ENCODE measurements at regions not wholly inside any gene's neighbourhood (a gene's known extent, or its start where the extent isn't known, plus 50 kb on each side); places are given as distances from the start of the nearest gene placed in this dataset.

- DNase-seq (ENCODE audit: low read depth, low spot score), result no peak
- no peak overlapping the region for H3K27ac ChIP-seq
Observed at GRCh38 chr15:79190093-79190492, 92.4 kb upstream of the ANKRD34C start.

GRCh38 chr15:79186616-79187015 lies 95.9 kb upstream of the ANKRD34C start:
- DNase-seq (ENCODE audit: low read depth, low spot score), result no peak
- no peak overlapping the region for H3K27ac ChIP-seq

- DNase-seq (ENCODE audit: low read depth, low spot score), result no peak
- H3K27ac ChIP-seq, result no peak overlapping the region
Observed at GRCh38 chr15:79185199-79185598, 94.6 kb upstream of the RASGRF1 start.

- no peak overlapping the region for H3K27ac ChIP-seq
- DNase-seq (ENCODE audit: low read depth, low spot score), result no peak
Observed at GRCh38 chr15:79184465-79184892, 93.9 kb upstream of the RASGRF1 start.

GRCh38 chr15:79180318-79180717 lies 89.7 kb upstream of the RASGRF1 start:
- DNase-seq (ENCODE audit: low read depth, low spot score), result no peak
- H3K27ac ChIP-seq, result no peak overlapping the region

GRCh38 chr15:79179597-79179996 lies 89.0 kb upstream of the RASGRF1 start:
- H3K27ac ChIP-seq, result no peak overlapping the region
- DNase-seq (ENCODE audit: low read depth, low spot score), result no peak

- DNase-seq (ENCODE audit: low read depth, low spot score), result peak; percentile 40
- H3K27ac ChIP-seq, result no peak overlapping the region
Observed at GRCh38 chr15:79179108-79179561, 88.6 kb upstream of the RASGRF1 start.

GRCh38 chr15:79178594-79178993 lies 88.0 kb upstream of the RASGRF1 start:
- no peak for DNase-seq (ENCODE audit: low read depth, low spot score)
- no peak overlapping the region for H3K27ac ChIP-seq

GRCh38 chr15:79176151-79176550 lies 85.6 kb upstream of the RASGRF1 start:
- H3K27ac ChIP-seq, result no peak overlapping the region
- DNase-seq (ENCODE audit: low read depth, low spot score), result no peak

GRCh38 chr15:79172801-79173460 lies 82.4 kb upstream of the RASGRF1 start:
- DNase-seq (ENCODE audit: low read depth, low spot score), result no peak
- H3K27ac ChIP-seq, result no peak overlapping the region

GRCh38 chr15:79172032-79172481 lies 81.5 kb upstream of the RASGRF1 start:
- DNase-seq (ENCODE audit: low read depth, low spot score), result no peak
- H3K27ac ChIP-seq, result no peak overlapping the region

GRCh38 chr15:79171320-79172031 lies 80.9 kb upstream of the RASGRF1 start:
- H3K27ac ChIP-seq, result no peak overlapping the region
- no peak for DNase-seq (ENCODE audit: low read depth, low spot score)

- peak; percentile 41 for DNase-seq (ENCODE audit: low read depth, low spot score)
- peak overlapping the region; percentile 66 for H3K27ac ChIP-seq
Observed at GRCh38 chr15:79170256-79170664, 79.7 kb upstream of the RASGRF1 start.

- DNase-seq (ENCODE audit: low read depth, low spot score), result no peak
- peak overlapping the region; percentile 66 for H3K27ac ChIP-seq
Observed at GRCh38 chr15:79169526-79170133, 79.0 kb upstream of the RASGRF1 start.

- H3K27ac ChIP-seq, result peak overlapping the region; percentile 66
- DNase-seq (ENCODE audit: low read depth, low spot score), result peak; percentile 55
Observed at GRCh38 chr15:79168922-79169456, 78.4 kb upstream of the RASGRF1 start.

GRCh38 chr15:79167776-79168175 lies 77.2 kb upstream of the RASGRF1 start:
- DNase-seq (ENCODE audit: low read depth, low spot score), result no peak
- no peak overlapping the region for H3K27ac ChIP-seq

- DNase-seq (ENCODE audit: low read depth, low spot score), result no peak
- H3K27ac ChIP-seq, result no peak overlapping the region
Observed at GRCh38 chr15:79166311-79166955, 75.9 kb upstream of the RASGRF1 start.

GRCh38 chr15:79164465-79164864 lies 73.9 kb upstream of the RASGRF1 start:
- H3K27ac ChIP-seq, result no peak overlapping the region
- DNase-seq (ENCODE audit: low read depth, low spot score), result no peak

- H3K27ac ChIP-seq, result no peak overlapping the region
- DNase-seq (ENCODE audit: low read depth, low spot score), result no peak
Observed at GRCh38 chr15:79164043-79164442, 73.5 kb upstream of the RASGRF1 start.

- no peak for DNase-seq (ENCODE audit: low read depth, low spot score)
- H3K27ac ChIP-seq, result no peak overlapping the region
Observed at GRCh38 chr15:79163395-79163794, 72.8 kb upstream of the RASGRF1 start.

All from epithelial cell of prostate (primary cell).